Brain pericyte (primary cell): ENCODE measurements at regions not wholly inside any gene's neighbourhood (a gene's known extent, or its start where the extent isn't known, plus 50 kb on each side); places are given as distances from the start of the nearest gene placed in this dataset.
"Not testable (repeated sequence)": the region's sequence is repeated elsewhere in the genome, so short reads cannot be mapped to it uniquely, and the experiment has no call there.

Experiments
- DNase-seq: peaks from one replicate; pipeline ENCODE4 v3.0.0-alpha.2; 2012; ENCODE audit warnings: low read depth, low spot score

DNA sequence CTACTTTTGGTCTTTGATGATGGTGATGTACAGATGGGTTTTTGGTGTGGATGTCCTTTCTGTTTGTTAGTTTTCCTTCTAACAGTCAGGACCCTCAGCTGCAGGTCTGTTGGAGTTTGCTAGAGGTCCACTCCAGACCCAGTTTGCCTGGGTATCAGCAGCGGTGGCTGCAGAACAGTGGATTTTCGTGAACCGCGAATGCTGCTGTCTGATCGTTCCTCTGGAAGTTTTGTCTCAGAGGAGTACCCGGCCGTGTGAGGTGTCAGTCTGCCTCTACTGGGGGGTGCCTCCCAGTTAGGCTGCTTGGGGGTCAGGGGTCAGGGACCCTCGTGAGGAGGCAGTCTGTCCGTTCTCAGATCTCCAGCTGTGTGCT lies 56.6 kb upstream of the TNFAIP8 start:
- DNase-seq: not testable (repeated sequence)

DNA sequence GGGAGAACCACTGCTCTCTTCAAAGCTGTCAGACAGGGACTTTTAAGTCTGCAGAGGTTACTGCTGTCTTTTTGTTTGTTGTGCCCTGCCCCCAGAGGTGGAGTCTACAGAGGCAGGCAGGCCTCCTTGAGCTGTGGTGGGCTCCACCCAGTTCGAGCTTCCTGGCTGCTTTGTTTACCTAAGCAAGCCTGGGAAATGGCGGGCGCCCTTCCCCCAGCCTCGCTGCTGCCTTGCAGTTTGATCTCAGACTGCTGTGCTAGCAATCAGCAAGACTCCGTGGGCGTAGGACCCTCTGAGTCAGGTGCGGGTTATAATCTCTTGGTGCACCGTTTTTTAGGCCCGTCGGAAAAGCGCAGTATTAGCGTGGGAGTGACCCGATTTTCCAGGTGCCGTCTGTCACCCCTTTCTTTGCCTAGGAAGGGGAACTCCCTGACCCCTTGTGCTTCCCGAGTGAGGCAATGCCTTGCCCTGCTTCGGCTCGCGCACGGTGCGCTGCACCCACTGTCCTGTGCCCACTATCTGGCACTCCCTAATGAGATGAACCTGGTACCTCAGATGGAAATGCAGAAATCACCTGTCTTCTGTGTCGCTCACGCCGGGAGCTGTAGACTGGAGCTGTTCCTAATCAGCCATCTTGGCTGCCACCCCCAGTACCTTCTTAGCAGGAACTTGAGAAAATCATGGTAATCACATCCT lies 56.1 kb upstream of the TNFAIP8 start:
- DNase-seq: not testable (repeated sequence)

DNA sequence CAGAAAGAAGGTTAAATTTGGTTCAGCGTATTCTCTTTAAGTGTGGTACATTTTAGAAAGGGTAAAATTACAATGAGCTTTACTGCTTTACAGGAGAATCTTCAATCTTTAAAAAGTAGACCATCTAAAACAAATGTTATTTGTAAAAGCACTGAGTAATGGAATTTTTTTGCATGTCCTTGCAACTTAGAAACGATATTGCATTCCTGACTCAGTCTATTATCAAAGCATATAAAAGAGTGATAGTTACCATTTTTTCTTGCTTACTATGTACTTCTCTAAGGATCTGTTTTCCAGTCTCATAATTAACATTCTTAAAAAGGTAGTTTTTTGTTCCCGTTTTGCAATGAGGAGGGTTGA lies 55.5 kb upstream of the TNFAIP8 start:
- DNase-seq: no peak

DNA sequence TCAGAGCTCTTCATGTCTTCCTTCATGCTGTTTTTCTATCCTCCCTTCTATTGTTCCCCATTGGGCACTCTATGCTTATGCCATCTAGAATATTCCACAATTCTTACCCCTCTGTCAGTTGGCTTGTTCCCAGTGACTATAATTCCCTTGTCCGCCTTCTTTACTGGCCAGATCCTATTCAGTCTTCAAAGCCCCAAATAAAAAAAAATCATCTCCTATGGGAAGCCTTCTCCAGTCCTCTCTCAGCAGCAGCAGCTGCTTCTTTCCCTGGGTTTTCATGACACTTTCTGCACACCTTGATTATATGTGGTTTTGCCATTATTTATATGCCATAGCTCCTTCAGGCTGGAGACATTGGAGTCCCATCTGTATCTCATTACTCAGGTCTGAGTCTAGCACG lies 54.6 kb upstream of the TNFAIP8 start:
- DNase-seq: no peak

DNA sequence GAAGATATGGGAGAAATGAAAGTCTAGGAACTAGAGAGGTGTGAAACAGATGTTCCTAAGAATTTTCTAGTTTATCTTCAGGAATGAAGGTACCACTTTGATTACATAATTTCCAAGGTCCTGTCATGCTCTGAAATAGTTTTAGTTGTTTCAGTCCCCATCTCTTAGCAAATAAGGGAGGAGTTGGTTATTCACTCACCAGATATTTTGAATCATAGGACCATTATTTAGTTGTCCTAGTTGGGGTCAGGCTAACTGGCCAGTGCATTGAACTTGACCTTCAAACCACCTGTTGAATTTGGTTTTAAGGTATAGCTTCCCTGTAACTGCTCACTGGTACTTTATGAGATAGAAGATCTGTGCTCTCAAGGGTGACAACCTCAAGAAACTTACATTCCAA lies 53.9 kb upstream of the TNFAIP8 start:
- DNase-seq: no peak

DNA sequence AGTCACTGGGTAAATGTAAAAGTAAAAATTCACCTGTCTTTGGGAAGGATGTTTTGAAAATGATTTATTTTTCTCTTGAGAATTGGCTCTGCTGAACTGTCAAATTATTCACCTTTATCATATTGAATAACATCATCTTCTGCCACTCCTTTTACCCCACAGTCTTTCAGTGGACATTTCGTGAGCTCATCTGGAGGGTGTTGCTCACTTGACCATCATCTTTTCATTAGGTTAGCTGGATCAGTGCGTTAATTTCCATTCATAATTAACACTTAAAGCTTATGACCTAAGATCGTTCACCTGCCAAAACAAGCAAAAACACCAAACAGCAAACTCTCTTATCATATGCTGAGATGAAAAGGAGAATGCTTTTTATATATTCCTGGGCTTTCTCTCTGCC lies 53.4 kb upstream of the TNFAIP8 start:
- DNase-seq: no peak

DNA sequence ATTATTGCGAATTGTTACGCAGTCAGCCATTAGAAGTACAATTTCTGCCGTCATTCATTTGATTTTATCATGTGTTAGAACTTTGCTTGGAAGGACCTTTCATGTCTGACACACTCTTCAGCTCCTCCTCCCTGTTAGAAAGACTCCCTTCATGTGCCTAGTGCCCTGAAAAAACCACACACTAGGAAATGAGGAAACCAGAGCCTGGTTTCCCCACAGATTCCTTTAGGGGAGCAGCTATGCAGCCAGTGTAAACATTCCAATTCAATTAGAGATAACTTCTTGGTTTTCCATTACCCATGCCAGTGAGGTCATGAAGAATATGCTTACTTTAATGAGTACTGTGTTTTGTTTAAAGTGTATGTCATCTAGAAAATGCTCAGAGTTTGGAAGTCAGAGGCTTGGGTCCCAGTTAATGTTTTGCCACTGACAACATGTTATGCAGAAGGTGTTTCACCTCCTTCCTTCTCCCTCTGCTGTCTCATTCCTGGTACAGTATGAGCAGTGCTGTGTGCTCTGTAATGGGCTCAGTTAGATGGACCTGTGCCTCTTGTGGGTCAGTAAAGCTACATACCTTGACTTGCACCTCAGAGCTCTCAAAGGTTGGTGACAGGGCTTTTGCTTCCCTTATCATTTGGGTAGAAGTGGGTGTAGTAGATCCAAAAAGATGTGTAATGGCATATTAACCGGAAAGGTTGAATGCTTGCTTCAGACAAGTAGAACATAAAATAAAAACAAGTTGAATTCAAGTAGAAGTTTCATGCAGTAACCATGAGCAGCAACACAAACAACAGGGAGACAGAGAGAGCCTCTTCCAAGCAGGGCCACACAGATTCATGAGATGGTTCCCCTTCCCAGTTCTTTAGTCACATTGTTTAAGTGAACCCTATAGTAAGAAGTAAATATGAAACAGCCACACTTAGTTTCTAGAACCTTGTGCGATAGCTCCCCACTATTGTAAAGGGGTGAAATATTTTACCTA lies 52.6 kb upstream of the TNFAIP8 start:
- peak; percentile 47 for DNase-seq

DNA sequence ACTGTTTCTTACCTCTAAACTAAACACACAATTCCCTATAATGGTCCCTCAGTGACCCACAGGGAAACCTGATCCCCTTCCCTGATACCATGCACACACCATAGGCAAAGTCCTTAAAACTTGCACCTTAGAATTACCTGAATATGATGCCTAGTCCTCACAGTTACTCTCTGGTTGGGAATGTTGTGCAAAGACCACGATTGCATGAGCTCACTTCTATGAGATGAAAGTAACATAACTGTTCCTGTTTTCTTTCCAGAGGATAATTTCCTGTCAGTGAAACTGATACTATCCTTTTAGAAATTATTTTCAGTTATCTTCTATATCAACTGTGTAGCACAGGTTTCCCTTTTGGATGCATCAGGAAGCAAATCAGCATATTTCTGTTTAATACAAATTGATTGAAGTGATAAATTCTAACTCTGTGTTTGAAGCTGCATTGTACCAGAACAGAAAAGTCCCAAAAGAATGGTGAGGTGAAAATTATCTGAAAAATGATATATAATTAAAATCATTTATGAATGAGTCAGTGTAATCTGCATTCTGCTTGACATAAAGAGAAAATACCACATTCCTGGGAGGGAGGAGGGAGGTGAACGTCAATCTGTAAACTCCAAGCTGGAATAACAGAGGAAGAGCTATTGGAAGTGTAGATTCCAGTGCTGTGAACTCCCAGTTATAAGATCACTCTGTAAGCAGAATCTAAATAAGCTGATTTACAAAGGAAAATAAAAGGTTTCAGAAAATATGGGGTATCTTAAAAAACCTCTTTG lies 51.2 kb upstream of the TNFAIP8 start:
- no peak for DNase-seq
